AG09309 (cell line): ENCODE measurements at regions not wholly inside any gene's neighbourhood (a gene's known extent, or its start where the extent isn't known, plus 50 kb on each side); places are given as distances from the start of the nearest gene placed in this dataset.

Source experiments
- DNase-seq: peaks from one replicate; pipeline ENCODE4 v3.0.0-alpha.2; 2010; ENCODE audit warnings: low read depth
- H3K4me3 ChIP-seq: 2 replicates; pipeline ENCODE4 v1.5.1; 2011; ENCODE audit warnings: mild to moderate bottlenecking, low read depth, low read length, moderate library complexity; ENCODE audit not compliant: control insufficient read depth
- TF ChIP-seq, protein P1 (sequence below): IDR thresholded peaks from 2 replicates; pipeline ENCODE4 v1.5.1; 2011; ENCODE audit warnings: mild to moderate bottlenecking, low read depth, low read length, inconsistent platforms; ENCODE audit not compliant: insufficient read depth, control insufficient read depth; ENCODE audit errors: missing control alignments

GRCh38 chr6:154590756-154591155, 80.3 kb upstream of the CNKSR3 start:
- TF ChIP-seq, protein P1, sequence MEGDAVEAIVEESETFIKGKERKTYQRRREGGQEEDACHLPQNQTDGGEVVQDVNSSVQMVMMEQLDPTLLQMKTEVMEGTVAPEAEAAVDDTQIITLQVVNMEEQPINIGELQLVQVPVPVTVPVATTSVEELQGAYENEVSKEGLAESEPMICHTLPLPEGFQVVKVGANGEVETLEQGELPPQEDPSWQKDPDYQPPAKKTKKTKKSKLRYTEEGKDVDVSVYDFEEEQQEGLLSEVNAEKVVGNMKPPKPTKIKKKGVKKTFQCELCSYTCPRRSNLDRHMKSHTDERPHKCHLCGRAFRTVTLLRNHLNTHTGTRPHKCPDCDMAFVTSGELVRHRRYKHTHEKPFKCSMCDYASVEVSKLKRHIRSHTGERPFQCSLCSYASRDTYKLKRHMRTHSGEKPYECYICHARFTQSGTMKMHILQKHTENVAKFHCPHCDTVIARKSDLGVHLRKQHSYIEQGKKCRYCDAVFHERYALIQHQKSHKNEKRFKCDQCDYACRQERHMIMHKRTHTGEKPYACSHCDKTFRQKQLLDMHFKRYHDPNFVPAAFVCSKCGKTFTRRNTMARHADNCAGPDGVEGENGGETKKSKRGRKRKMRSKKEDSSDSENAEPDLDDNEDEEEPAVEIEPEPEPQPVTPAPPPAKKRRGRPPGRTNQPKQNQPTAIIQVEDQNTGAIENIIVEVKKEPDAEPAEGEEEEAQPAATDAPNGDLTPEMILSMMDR, result no peak
- H3K4me3 ChIP-seq, result no peak overlapping the region
- DNase-seq, result no peak

DNA sequence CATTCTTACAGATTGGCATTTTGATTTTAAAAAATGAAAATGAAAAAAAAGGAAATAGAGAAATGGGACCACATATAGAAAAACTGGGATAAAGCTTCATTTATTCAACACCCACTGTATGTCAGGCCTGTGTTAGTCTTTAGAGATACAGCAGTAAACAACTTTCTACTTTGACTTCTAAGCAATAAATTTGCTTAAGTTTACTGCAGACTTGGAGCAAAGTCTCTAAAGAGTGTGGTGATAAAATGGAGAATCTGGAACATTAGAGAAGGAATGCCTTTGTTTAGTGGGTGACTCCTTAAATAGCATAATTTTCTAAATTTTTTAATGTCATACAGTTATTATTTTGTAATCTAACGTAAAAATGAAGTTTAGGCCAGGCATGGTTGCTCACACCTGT, 80.7 kb upstream of the CNKSR3 start:
- TF ChIP-seq, protein P1, result no peak
- no peak for DNase-seq
- no peak overlapping the region for H3K4me3 ChIP-seq

GRCh38 chr6:154592199-154592860, 81.8 kb upstream of the CNKSR3 start:
- no peak overlapping the region for H3K4me3 ChIP-seq
- DNase-seq, result no peak
- TF ChIP-seq, protein P1, result no peak

- no peak for DNase-seq
- TF ChIP-seq, protein P1, result no peak
- no peak overlapping the region for H3K4me3 ChIP-seq
Measured at GRCh38 chr6:154593122-154593521, 82.6 kb upstream of the CNKSR3 start.

- H3K4me3 ChIP-seq, result no peak overlapping the region
- DNase-seq, result no peak
- TF ChIP-seq, protein P1, result no peak
Measured at GRCh38 chr6:154594496-154595198, 84.2 kb upstream of the CNKSR3 start.

DNA sequence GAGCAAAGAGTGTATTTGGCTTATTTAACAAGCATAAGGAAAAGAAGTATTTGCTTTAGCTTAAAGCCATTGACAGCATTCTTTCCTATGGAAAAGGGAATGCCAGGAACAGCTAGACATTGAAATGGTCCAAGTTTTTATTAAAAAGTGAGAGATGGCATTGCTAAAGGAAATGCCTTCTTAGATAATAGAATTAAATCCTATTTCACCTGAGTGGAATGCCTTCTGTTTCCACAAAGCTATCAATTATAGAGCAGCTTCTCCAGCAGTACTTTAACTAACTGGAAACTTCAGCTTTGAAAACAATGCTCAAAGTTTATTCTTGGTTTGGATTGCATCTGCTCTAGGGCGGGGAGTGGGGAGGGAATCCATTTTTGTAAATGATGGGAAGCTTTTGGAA, 85.1 kb upstream of the CNKSR3 start:
- DNase-seq, result no peak
- H3K4me3 ChIP-seq, result no peak overlapping the region
- TF ChIP-seq, protein P1, result no peak
